Osteoblast (primary cell): ENCODE measurements at regions not wholly inside any gene's neighbourhood (a gene's known extent, or its start where the extent isn't known, plus 50 kb on each side); places are given as distances from the start of the nearest gene placed in this dataset. TPM values are rescaled to one million over a fixed set of nuclear protein-coding genes. Genes with fewer than 3 reads are reported as not detected.

ENCODE experiments used
- DNase-seq: peaks from one replicate; pipeline ENCODE4 v3.0.0; 2011; ENCODE audit warnings: low spot score, mixed read lengths; ENCODE audit not compliant: insufficient read length; ENCODE audit errors: missing footprints
- H2AFZ ChIP-seq: 2 replicates; pipeline ENCODE4 v1.6.0; 2011; ENCODE audit warnings: mild to moderate bottlenecking, low read length
- H3K27ac ChIP-seq: 2 replicates; pipeline ENCODE4 v1.5.1; 2011; ENCODE audit warnings: mild to moderate bottlenecking, low read depth, low read length, moderate library complexity
- H3K27me3 ChIP-seq: 2 replicates; pipeline ENCODE4 v1.6.0; 2012; ENCODE audit warnings: mild to moderate bottlenecking, control low read depth, inconsistent platforms, low read length, moderate library complexity; ENCODE audit not compliant: insufficient read depth
- H3K36me3 ChIP-seq: 2 replicates; pipeline ENCODE4 v1.5.1; 2011; ENCODE audit warnings: mild to moderate bottlenecking, low read length, control low read depth, moderate library complexity; ENCODE audit not compliant: insufficient read depth
- H3K4me1 ChIP-seq: 2 replicates; pipeline ENCODE4 v1.5.1; 2011; ENCODE audit warnings: mild to moderate bottlenecking, low read length, control low read depth, moderate library complexity; ENCODE audit not compliant: insufficient read depth
- H3K4me2 ChIP-seq: 2 replicates; pipeline ENCODE4 v1.6.0; 2011; ENCODE audit warnings: mild to moderate bottlenecking, low read length; ENCODE audit not compliant: insufficient read depth
- H3K4me3 ChIP-seq: fragments of 200-600 bp; sonication (generic); 3 replicates; pipeline ENCODE4 v1.5.1; 2012; ENCODE audit warnings: mild to moderate bottlenecking, low read length, inconsistent platforms; ENCODE audit not compliant: insufficient read depth
- H3K79me2 ChIP-seq: 2 replicates; pipeline ENCODE4 v1.6.0; 2012; ENCODE audit warnings: mild to moderate bottlenecking, low read length, control low read depth, inconsistent platforms; ENCODE audit not compliant: insufficient read depth
- H3K9me3 ChIP-seq: 2 replicates; pipeline ENCODE4 v1.5.1; 2011; ENCODE audit warnings: low read depth, low read length, control low read depth
- H4K20me1 ChIP-seq: 2 replicates; pipeline ENCODE4 v1.6.0; 2012; ENCODE audit warnings: mild to moderate bottlenecking, low read length, control low read depth; ENCODE audit not compliant: insufficient read depth
- CTCF ChIP-seq: IDR thresholded peaks from 2 replicates; pipeline ENCODE4 v1.5.1; 2011; ENCODE audit warnings: mild to moderate bottlenecking, low read depth, low read length, moderate library complexity; ENCODE audit errors: extremely low read depth
- small RNA-seq: library from RNA; depleted of rRNA; stranded (forward); fragments of <200 nt; gene quantifications from one replicate; pipeline ENCODE3, GENCODE V24; 2012

DNA sequence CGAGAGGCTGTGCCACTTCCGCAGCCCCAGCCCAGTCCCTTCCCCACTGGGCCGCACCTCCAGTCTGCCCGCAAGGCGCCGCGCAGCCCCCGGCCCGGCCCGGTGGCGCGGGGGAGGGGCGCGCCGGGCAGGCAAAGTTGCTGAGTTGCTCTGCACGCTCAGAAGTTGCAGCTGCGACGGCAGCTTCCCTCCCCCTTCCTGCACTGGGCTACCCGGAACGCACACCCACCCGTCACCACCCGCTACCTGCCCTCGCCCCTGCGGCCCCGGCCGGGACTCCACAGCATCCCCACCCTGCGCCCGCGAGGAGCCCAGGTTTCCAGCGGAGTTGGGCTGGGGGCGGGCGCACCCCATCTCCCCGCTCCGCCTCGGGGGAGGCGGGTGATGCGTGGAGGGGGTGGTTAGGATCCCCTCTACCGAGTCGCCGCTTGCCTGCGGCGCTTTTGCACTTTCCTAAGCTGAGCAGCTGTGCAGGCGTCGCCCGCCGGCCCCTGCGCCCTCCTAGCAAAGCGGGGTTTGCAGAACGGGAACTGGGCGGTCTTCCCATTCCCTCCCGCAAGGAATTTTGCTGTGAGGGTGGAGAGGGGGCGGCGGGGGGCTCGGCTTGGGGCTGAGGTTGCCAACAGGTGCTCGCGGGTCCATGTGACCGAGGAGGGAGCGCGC is 55.9 kb upstream of the RREB1 start:
- H3K9me3 ChIP-seq: no peaks in the 10 kb centered on the region
- no peaks in the 10 kb centered on the region for H3K36me3 ChIP-seq
- H2AFZ ChIP-seq: peak overlapping the region; percentile 69
- H3K4me3 ChIP-seq: peak overlapping the region; percentile 74
- no peaks in the 10 kb centered on the region for H3K27me3 ChIP-seq
- no peaks in the 10 kb centered on the region for H3K79me2 ChIP-seq
- H3K4me1 ChIP-seq: peaks cover 11% of the 10 kb centered on the region
- H4K20me1 ChIP-seq: no peaks in the 10 kb centered on the region
- TF ChIP-seq CTCF: no peak
- peak overlapping the region; percentile 63 for H3K27ac ChIP-seq
- peak overlapping the region; percentile 81 for H3K4me2 ChIP-seq
- DNase-seq: peak; percentile 88

DNA sequence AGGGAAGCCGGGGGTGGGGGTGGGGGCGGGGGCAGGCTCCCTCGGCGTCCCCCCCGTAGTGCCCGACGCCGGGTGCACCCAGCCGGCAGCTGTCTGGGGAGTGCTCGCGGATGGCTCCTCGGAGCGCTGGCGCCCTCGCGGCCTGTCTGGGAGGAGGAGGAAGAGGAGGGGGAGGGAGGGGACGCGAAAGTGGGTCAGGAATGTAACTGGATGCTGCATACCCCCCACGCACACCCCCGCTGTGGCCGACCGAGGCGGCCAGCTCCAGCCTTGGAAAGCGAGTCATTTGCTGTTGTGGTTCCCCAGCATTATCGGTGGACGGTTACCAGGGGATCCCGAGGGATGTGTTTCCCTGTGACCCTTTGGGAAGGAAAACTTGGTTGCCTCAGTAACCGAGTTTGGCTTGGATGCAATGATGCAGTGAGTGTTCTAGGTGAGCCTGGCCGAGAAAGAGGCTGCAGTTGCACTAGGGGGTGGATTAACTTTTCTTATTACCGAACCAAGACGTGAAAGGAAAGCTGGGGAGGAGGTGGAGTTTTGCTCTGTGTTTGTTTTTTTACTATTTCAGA is 55.2 kb upstream of the RREB1 start:
- DNase-seq: peak; percentile 81
- Histone ChIP-seq H3K4me2 (peak overlapping the region; percentile 81), H3K4me1 (peaks cover 11% of the 10 kb centered on the region), H3K27ac (no peak overlapping the region), H3K36me3 (no peaks in the 10 kb centered on the region), H3K9me3 (no peaks in the 10 kb centered on the region), H3K79me2 (no peaks in the 10 kb centered on the region), H4K20me1 (no peaks in the 10 kb centered on the region), H3K4me3 (peak overlapping the region; percentile 74), H3K27me3 (no peaks in the 10 kb centered on the region), H2AFZ (peak overlapping the region; percentile 25)
- no peak for TF ChIP-seq CTCF

GRCh38 chr6:7053125-7053774 is 54.5 kb upstream of the RREB1 start:
- H3K4me3 ChIP-seq: no peak overlapping the region
- peaks cover 15% of the 10 kb centered on the region for H3K4me1 ChIP-seq
- DNase-seq: peak; percentile 74
- H3K79me2 ChIP-seq: no peaks in the 10 kb centered on the region
- H4K20me1 ChIP-seq: no peaks in the 10 kb centered on the region
- no peak for TF ChIP-seq CTCF
- H3K27ac ChIP-seq: no peak overlapping the region
- no peaks in the 10 kb centered on the region for H3K36me3 ChIP-seq
- no peaks in the 10 kb centered on the region for H3K9me3 ChIP-seq
- peak overlapping the region; percentile 25 for H2AFZ ChIP-seq
- H3K27me3 ChIP-seq: no peaks in the 10 kb centered on the region
- H3K4me2 ChIP-seq: peak overlapping the region; percentile 81

Small RNAs in the stretch of these regions (small RNA-seq; reads per million reads assigned to genes)
- not detected for gene RN7SL554P
